Stimulated activated CD4-positive, alpha-beta T cell treated with anti-CD3 and anti-CD28 coated beads, Interleukin-1b, Interleukin-23, amount 100 ng/mL, for 24 hours (primary cell): ENCODE measurements at regions not wholly inside any gene's neighbourhood (a gene's known extent, or its start where the extent isn't known, plus 50 kb on each side); places are given as distances from the start of the nearest gene placed in this dataset.

Experiments used
- DNase-seq, 4 experiments: peaks; one replicate each; pipeline ENCODE4 v3.0.0-alpha.2; 2020; ENCODE audit warnings: low read depth in 4 of 4, low spot score in 1 of 4

- no peak for DNase-seq
Observed at GRCh38 chr2:29974086-29974485, 52.7 kb upstream of the ALK start.

GRCh38 chr2:29977284-29977683, 55.9 kb upstream of the ALK start:
- no peak for DNase-seq

- no peak for DNase-seq
Observed at GRCh38 chr2:29981402-29981801, 60.0 kb upstream of the ALK start.

- DNase-seq = no peak
Observed at GRCh38 chr2:29983308-29983707, 61.9 kb upstream of the ALK start.

GRCh38 chr2:29987146-29987545, 65.8 kb upstream of the ALK start:
- DNase-seq = no peak

GRCh38 chr2:29990129-29990528, 68.7 kb upstream of the ALK start:
- no peak for DNase-seq

- DNase-seq = no peak
Observed at GRCh38 chr2:29991086-29991485, 69.7 kb upstream of the ALK start.

- DNase-seq = no peak
Observed at GRCh38 chr2:29995241-29995640, 73.9 kb upstream of the ALK start.

GRCh38 chr2:30003128-30003527, 81.7 kb upstream of the ALK start:
- no peak for DNase-seq

- DNase-seq = no peak
Observed at GRCh38 chr2:30022444-30023071, 101.2 kb upstream of the ALK start.

GRCh38 chr2:30024281-30024680, 102.9 kb upstream of the ALK start:
- no peak for DNase-seq

- peak in 1 of 4 experiments; percentile 4 for DNase-seq
Observed at GRCh38 chr2:30026091-30027055, 105.0 kb upstream of the ALK start.

GRCh38 chr2:30029804-30030203, 108.4 kb upstream of the ALK start:
- no peak for DNase-seq

GRCh38 chr2:30030361-30030760, 109.0 kb upstream of the ALK start:
- no peak for DNase-seq

- DNase-seq = no peak
Observed at GRCh38 chr2:30031184-30031583, 109.8 kb upstream of the ALK start.

- no peak for DNase-seq
Observed at GRCh38 chr2:30034052-30034775, 112.6 kb upstream of the YPEL5 start.

- no peak for DNase-seq
Observed at GRCh38 chr2:30037016-30037415, 109.8 kb upstream of the YPEL5 start.

GRCh38 chr2:30038419-30038818, 108.4 kb upstream of the YPEL5 start:
- DNase-seq = no peak

- no peak for DNase-seq
Observed at GRCh38 chr2:30039101-30039500, 107.7 kb upstream of the YPEL5 start.

- no peak for DNase-seq
Observed at GRCh38 chr2:30040147-30040546, 106.7 kb upstream of the YPEL5 start.

GRCh38 chr2:30041884-30042283, 104.9 kb upstream of the YPEL5 start:
- DNase-seq = no peak

- DNase-seq = no peak
Observed at GRCh38 chr2:30046396-30046795, 100.4 kb upstream of the YPEL5 start.
